ENCODE measurements at regions not wholly inside any gene's neighbourhood (a gene's known extent, or its start where the extent isn't known, plus 50 kb on each side); places are given as distances from the start of the nearest gene placed in this dataset.

GRCh38 chr18:41599466-41599865 is 355.6 kb upstream of the PIK3C3 start:
- H2AFZ ChIP-seq (ENCODE audit: low read depth, low read length), result no peak overlapping the region

More at GRCh38 chr18:41599466-41599865, 355.6 kb upstream of the PIK3C3 start:
- no peaks in the 10 kb centered on the region for H3K79me2 ChIP-seq (ENCODE audit: control insufficient read depth, insufficient read depth, low read length)
- intact Hi-C loops (cut with micrococcal nuclease) (loop anchor here (10.0 kb wide), 1 partner anchor 145 kb away; no protein-coding TSS in a partner anchor), dilution Hi-C loops (cut with MboI; ENCODE audit: extremely low pct_ligation_motif_present, low sequenced_read_pairs) (no loop called here)
- no peak overlapping the region for H3K4me2 ChIP-seq (ENCODE audit: insufficient read depth, low read length)
- ChIA-PET CTCF (no interaction called here), POLR2A (no interaction called here)
- no peak overlapping the region for H3K4me3 ChIP-seq (replicated peaks in 1 of 3; ENCODE audit: insufficient read depth in 1 of 3, low read depth in 1 of 3, low read length in 3 of 3)
- H3K9me3 ChIP-seq (replicated peaks; ENCODE audit: control insufficient read depth, insufficient read depth, low read length), result no peaks in the 10 kb centered on the region
- TF ChIP-seq MAX (IDR thresholded peaks at IDR 0.05; ENCODE audit: insufficient read depth, insufficient read length), result no peak
- no peak for TF ChIP-seq POLR2AphosphoS5 (IDR thresholded peaks at IDR 0.05; ENCODE audit: insufficient read depth, low read depth, low read length)
- TF ChIP-seq GATA2 (IDR thresholded peaks at IDR 0.05; ENCODE audit: insufficient read depth, insufficient read length, low read depth, low read length), result no peak
- no peak for TF ChIP-seq CTCF (IDR thresholded peaks at IDR 0.05; ENCODE audit: extremely low read depth in 1 of 2, insufficient read depth in 1 of 2, low read depth in 1 of 2, low read length in 2 of 2)
- TF ChIP-seq MYC (IDR thresholded peaks at IDR 0.05; ENCODE audit: low read depth, low read length), result no peak
- no peak for TF ChIP-seq EZH2 (IDR thresholded peaks at IDR 0.05; ENCODE audit: borderline replicate concordance, low read depth, low read length, severe bottlenecking)
- no peak for TF ChIP-seq JUN (IDR thresholded peaks at IDR 0.05; ENCODE audit: borderline replicate concordance, insufficient read depth, insufficient read length, low read depth)
- no peak for TF ChIP-seq POLR2A (IDR thresholded peaks at IDR 0.05; ENCODE audit: low read depth, low read length)
- no peak for TF ChIP-seq FOS (IDR thresholded peaks at IDR 0.05; ENCODE audit: borderline replicate concordance, insufficient read depth, low read length)
- no peak overlapping the region for H3K9ac ChIP-seq (replicated peaks; ENCODE audit: extremely low read depth, insufficient read depth, low read length)
- no peaks in the 10 kb centered on the region for H3K27me3 ChIP-seq (ENCODE audit: control insufficient read depth in 2 of 2, insufficient read depth in 2 of 2, low read length in 2 of 2)
- H3K4me1 ChIP-seq (ENCODE audit: control insufficient read depth, extremely low read depth, insufficient read depth, low read length), result no peaks in the 10 kb centered on the region
- no TSS peak for BruUV-seq (replicated peaks)
- H4K20me1 ChIP-seq (replicated peaks; ENCODE audit: control insufficient read depth, extremely low read depth, insufficient read depth, low read length), result no peaks in the 10 kb centered on the region
- H3K9me1 ChIP-seq (replicated peaks; ENCODE audit: control insufficient read depth, extremely low read depth, insufficient read depth, low read length), result no peaks in the 10 kb centered on the region
- FAIRE-seq (no peak), DNase-seq (ENCODE audit: low read depth, low spot score) (no peak)
- no peak overlapping the region for H3K27ac ChIP-seq (ENCODE audit: insufficient read depth, low read depth, low read length)
- no peaks in the 10 kb centered on the region for H3K36me3 ChIP-seq (ENCODE audit: control insufficient read depth in 2 of 2, extremely low read depth in 1 of 2, insufficient read depth in 2 of 2, low read length in 2 of 2)

Data from endothelial cell of umbilical vein (primary cell).